K562 (cell line): ENCODE measurements at regions not wholly inside any gene's neighbourhood (a gene's known extent, or its start where the extent isn't known, plus 50 kb on each side); places are given as distances from the start of the nearest gene placed in this dataset.

ENCODE experiments used
- PHB ChIP-seq: fragments of 250-450 bp; sonication (Bioruptor Pico); IDR thresholded peaks from 2 replicates; pipeline ENCODE4 v1.5.0; 2021
- TF ChIP-seq, protein P1 (sequence below): fragments of 250-450 bp; sonication (Bioruptor Pico); IDR thresholded peaks from 2 replicates; pipeline ENCODE4 v1.8.0; 2022; ENCODE audit warnings: inconsistent platforms, mild to moderate bottlenecking, moderate library complexity, borderline replicate concordance
- TF ChIP-seq, protein P2 (sequence below): fragments of 250-450 bp; sonication (Bioruptor Pico); IDR thresholded peaks from 2 replicates; pipeline ENCODE4 v1.4.0; 2020; ENCODE audit warnings: mild to moderate bottlenecking
- TF ChIP-seq, protein P3 (sequence below), 3 experiments: IDR thresholded peaks in 2 of 3; conservative IDR thresholded peaks in 1 of 3; 2 replicates each; pipeline ENCODE4 v1.5.1; 2011 to 2012; ENCODE audit warnings: low read length in 3 of 3, mild to moderate bottlenecking in 3 of 3, control low read depth in 2 of 3, improper control_type of control experiment in 1 of 3, inconsistent platforms in 1 of 3, low read depth in 1 of 3, mixed read lengths in 1 of 3, moderate library complexity in 1 of 3; ENCODE audit not compliant: insufficient read depth in 2 of 3

DNA sequence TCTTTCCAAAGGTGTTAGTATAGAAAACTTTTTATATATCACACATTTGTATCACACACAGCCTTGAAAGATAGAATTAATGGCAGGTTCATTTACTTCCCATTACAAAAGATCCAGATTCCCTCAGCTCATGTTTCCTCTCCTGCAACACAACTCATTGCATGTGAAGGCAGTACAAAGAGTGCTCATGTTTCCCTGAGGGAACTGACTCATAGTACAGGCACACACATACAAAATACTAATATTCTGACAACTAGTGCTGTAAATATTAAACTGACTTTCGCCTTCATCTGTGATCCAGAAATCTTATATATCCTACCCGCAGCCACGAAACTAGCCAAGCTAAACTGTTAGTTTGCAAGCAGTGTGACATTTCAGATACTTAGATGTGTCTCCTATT, 819.8 kb upstream of the PCDH7 start:
- TF ChIP-seq, protein P1, sequence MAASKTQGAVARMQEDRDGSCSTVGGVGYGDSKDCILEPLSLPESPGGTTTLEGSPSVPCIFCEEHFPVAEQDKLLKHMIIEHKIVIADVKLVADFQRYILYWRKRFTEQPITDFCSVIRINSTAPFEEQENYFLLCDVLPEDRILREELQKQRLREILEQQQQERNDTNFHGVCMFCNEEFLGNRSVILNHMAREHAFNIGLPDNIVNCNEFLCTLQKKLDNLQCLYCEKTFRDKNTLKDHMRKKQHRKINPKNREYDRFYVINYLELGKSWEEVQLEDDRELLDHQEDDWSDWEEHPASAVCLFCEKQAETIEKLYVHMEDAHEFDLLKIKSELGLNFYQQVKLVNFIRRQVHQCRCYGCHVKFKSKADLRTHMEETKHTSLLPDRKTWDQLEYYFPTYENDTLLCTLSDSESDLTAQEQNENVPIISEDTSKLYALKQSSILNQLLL, result no peak
- TF ChIP-seq, protein P2, sequence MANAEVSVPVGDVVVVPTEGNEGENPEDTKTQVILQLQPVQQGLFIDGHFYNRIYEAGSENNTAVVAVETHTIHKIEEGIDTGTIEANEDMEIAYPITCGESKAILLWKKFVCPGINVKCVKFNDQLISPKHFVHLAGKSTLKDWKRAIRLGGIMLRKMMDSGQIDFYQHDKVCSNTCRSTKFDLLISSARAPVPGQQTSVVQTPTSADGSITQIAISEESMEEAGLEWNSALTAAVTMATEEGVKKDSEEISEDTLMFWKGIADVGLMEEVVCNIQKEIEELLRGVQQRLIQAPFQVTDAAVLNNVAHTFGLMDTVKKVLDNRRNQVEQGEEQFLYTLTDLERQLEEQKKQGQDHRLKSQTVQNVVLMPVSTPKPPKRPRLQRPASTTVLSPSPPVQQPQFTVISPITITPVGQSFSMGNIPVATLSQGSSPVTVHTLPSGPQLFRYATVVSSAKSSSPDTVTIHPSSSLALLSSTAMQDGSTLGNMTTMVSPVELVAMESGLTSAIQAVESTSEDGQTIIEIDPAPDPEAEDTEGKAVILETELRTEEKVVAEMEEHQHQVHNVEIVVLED, result no peak
- no peak for TF ChIP-seq PHB (CRISPR knock-in tag)
- TF ChIP-seq, protein P3, sequence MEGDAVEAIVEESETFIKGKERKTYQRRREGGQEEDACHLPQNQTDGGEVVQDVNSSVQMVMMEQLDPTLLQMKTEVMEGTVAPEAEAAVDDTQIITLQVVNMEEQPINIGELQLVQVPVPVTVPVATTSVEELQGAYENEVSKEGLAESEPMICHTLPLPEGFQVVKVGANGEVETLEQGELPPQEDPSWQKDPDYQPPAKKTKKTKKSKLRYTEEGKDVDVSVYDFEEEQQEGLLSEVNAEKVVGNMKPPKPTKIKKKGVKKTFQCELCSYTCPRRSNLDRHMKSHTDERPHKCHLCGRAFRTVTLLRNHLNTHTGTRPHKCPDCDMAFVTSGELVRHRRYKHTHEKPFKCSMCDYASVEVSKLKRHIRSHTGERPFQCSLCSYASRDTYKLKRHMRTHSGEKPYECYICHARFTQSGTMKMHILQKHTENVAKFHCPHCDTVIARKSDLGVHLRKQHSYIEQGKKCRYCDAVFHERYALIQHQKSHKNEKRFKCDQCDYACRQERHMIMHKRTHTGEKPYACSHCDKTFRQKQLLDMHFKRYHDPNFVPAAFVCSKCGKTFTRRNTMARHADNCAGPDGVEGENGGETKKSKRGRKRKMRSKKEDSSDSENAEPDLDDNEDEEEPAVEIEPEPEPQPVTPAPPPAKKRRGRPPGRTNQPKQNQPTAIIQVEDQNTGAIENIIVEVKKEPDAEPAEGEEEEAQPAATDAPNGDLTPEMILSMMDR (IDR thresholded peaks at IDR 0.05 in 2 of 3, conservative IDR thresholded peaks at IDR 0.05 in 1 of 3; ENCODE audit: insufficient read depth in 2 of 3, low read depth in 1 of 3, low read length in 3 of 3), result no peak
